22Rv1 (cell line): ENCODE measurements at regions not wholly inside any gene's neighbourhood (a gene's known extent, or its start where the extent isn't known, plus 50 kb on each side); places are given as distances from the start of the nearest gene placed in this dataset.

Experiments used
- H3K27ac ChIP-seq: fragments of 450-650 bp; 2 replicates; pipeline ENCODE4 v1.5.1; 2017
- CTCF ChIP-seq: fragments of 450-650 bp; IDR thresholded peaks from 2 replicates; pipeline ENCODE4 v1.5.1; 2017; ENCODE audit warnings: mild to moderate bottlenecking
- ZFX ChIP-seq: fragments of 450-650 bp; IDR thresholded peaks from 2 replicates; pipeline ENCODE4 v1.6.1; 2017; ENCODE audit warnings: antibody characterized with exemption, borderline replicate concordance

DNA sequence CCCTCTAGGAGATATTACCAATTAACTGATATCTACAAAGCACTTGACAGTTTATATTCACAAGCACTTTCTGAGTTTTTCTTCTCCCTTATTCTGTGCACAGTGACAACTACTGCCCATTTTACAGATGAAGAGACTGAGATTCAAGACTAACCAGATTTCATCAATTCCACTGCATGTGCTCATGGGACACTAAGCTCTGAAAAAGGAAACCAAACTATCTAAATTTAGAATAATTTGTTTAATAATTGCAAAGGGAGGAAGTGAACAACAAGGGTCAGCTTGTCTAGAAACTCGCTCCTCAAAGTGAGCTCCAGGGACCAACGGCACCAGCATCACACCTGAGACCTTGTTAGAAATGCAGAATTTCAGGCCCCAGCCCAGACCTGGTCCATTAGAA lies 50.8 kb upstream of the MYLIP start:
- TF ChIP-seq CTCF (no peak), ZFX (no peak)
- no peak overlapping the region for H3K27ac ChIP-seq

DNA sequence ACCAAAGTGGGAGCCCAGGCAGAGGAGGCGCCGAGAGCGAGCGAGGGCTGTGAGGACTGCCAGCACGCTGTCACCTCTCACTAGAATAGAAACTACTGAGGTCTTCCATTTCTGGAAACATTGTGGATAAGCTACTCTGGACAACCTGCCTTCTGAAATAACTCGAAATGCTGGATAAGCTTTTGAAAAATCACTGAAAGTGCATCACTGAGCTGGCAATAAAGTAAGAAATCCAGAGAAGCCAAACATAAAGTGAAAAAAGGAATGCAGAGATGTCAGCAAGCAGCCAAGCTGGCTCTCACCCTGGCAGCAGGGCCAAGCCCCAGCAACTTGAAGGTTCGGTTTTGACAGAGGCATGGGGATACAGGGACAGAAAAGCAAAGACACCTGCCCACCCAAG lies 59.2 kb upstream of the MYLIP start:
- no peak for TF ChIP-seq CTCF
- TF ChIP-seq ZFX = no peak
- no peak overlapping the region for H3K27ac ChIP-seq

GRCh38 chr6:16069222-16069621 lies 59.7 kb upstream of the MYLIP start:
- TF ChIP-seq ZFX (no peak), CTCF (no peak)
- H3K27ac ChIP-seq = no peak overlapping the region

GRCh38 chr6:16067568-16067967 lies 61.3 kb upstream of the MYLIP start:
- H3K27ac ChIP-seq = no peak overlapping the region
- TF ChIP-seq ZFX (no peak), CTCF (no peak)

DNA sequence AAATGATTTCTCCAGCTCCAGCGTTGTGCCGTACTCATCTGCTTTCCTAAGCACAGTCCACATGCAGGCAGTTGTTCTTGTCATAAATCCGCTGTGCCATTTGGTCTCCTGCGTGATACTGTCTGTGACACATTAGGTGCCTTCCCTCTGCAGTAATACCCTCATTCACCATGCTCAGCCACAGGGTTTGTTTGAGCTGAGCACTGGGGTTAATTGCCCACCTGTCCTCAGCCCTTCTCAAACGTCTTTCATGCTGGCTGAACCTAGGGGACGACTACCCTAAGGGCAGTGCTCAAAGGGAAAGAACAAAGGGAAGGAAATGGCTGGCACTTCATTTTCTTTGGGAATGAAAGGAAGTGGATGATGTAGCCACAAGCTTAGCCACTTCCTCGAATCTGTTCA lies 64.2 kb upstream of the MYLIP start:
- no peak for TF ChIP-seq CTCF
- no peak for TF ChIP-seq ZFX
- no peak overlapping the region for H3K27ac ChIP-seq

DNA sequence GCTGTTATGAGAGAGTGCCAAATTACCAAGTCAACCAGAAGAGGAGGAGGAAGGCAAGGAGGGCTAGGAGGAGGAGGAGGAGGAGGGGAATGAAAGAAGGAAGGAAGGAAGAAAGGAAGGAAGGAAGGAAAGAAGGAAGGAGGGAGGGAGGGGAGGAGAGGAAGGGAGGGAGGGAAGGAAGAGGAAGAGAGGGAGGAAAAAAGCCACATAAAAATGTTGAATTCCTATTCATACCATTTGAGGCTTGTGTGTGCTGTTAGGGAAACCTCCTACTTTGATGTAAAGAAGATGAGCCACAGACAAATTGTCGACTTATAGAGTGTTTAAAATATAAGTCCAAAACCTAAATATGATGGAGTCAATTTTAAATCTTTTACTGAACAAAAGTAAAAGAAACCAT lies 65.3 kb upstream of the MYLIP start:
- no peak overlapping the region for H3K27ac ChIP-seq
- TF ChIP-seq ZFX = no peak
- TF ChIP-seq CTCF = no peak

DNA sequence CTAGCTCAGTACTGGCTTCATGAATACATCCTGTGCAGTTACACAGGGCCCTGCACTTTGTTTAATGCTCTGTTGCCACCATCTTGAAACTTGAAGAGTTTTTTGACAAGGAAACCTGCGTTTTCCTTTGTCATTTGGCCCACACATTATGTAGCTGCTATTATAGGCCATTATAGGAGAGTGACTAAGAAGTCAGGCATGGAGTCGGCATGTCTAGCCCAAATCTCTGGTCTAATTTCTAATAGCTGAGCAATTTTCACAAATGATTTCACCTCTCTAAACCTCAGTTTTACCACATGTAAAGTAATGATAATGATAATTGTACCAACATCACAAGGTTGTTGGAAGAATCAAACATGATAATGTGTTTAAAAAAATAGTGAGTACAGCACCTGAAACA lies 67.1 kb upstream of the MYLIP start:
- H3K27ac ChIP-seq = no peak overlapping the region
- TF ChIP-seq CTCF (no peak), ZFX (no peak)
